CD4-positive, alpha-beta T cell (primary cell): ENCODE measurements at regions not wholly inside any gene's neighbourhood (a gene's known extent, or its start where the extent isn't known, plus 50 kb on each side); places are given as distances from the start of the nearest gene placed in this dataset.

Source experiments
- ATAC-seq: fragments of 200-7000 bp; cut with Tn5 transposase; one replicate; pipeline ENCODE4 v1.10.0; 2022; ENCODE audit warnings: mild to moderate bottlenecking; ENCODE audit not compliant: poor library complexity
- CTCF ChIA-PET: fragments of 350-600 bp; sonication (Branson Sonifier 250); formaldehyde crosslinking; loops from one replicate; lab custom pipeline; 2021; ENCODE audit warnings: antibody characterized with exemption, inconsistent platforms; lab: Charles Lee
- POLR2A ChIA-PET: fragments of 350-600 bp; sonication (Branson Sonifier 250); formaldehyde crosslinking; loops from one replicate; lab custom pipeline; 2021; ENCODE audit warnings: antibody characterized with exemption, inconsistent platforms; lab: Charles Lee
- DNase-seq, 14 experiments: peaks; one replicate each; pipeline ENCODE4 v3.0.0-alpha.2; 2013 to 2020; ENCODE audit warnings: mixed read lengths in 2 of 14
- H3K27ac ChIP-seq, 2 donors: one replicate each; pipeline versions ENCODE4 v1.5.1 to v1.7.0; 2013; ENCODE audit warnings: low read length in 2 of 2, low read depth in 1 of 2, mild to moderate bottlenecking in 1 of 2
- H3K27me3 ChIP-seq, 2 experiments: 1 replicate in 1 of 2; 2 replicates in 1 of 2; pipeline versions ENCODE4 v1.6.1 to v1.7.0; 2013; ENCODE audit warnings: low read length in 2 of 2, control low read depth in 1 of 2, mild to moderate bottlenecking in 1 of 2, moderate library complexity in 1 of 2; ENCODE audit not compliant: insufficient read depth in 2 of 2, control insufficient read depth in 1 of 2
- H3K36me3 ChIP-seq: one replicate; pipeline ENCODE4 v1.6.1; 2013; ENCODE audit warnings: low read length, control low read depth; ENCODE audit not compliant: insufficient read depth
- H3K4me1 ChIP-seq: one replicate; pipeline ENCODE4 v1.6.1; 2013; ENCODE audit warnings: low read length, control low read depth; ENCODE audit not compliant: insufficient read depth
- H3K4me3 ChIP-seq: one replicate; pipeline ENCODE4 v1.5.1; 2013; ENCODE audit warnings: mild to moderate bottlenecking, low read length, moderate library complexity
- H3K9me3 ChIP-seq, 2 experiments: 1 replicate in 1 of 2; 2 replicates in 1 of 2; pipeline versions ENCODE4 v1.6.1 to v1.7.0; 2013; ENCODE audit warnings: low read length in 2 of 2, mild to moderate bottlenecking in 2 of 2, control low read depth in 1 of 2, moderate library complexity in 1 of 2; ENCODE audit not compliant: control insufficient read depth in 1 of 2, insufficient read depth in 1 of 2
- H3K27ac Mint-ChIP-seq: one replicate; pipeline ENCODE4 v1.8.0; 2020; ENCODE audit warnings: mixed read lengths
- H3K27me3 Mint-ChIP-seq: one replicate; pipeline ENCODE4 v1.8.0; 2021; ENCODE audit warnings: mixed read lengths
- H3K36me3 Mint-ChIP-seq: one replicate; pipeline ENCODE4 v1.8.0; 2021; ENCODE audit warnings: low read depth, mixed read lengths
- H3K4me1 Mint-ChIP-seq: one replicate; pipeline ENCODE4 v1.8.0; 2021; ENCODE audit warnings: low read depth, mixed read lengths
- H3K4me3 Mint-ChIP-seq: one replicate; pipeline ENCODE4 v1.8.0; 2020; ENCODE audit warnings: mild to moderate bottlenecking, mixed read lengths
- H3K9me3 Mint-ChIP-seq: one replicate; pipeline ENCODE4 v1.8.0; 2020; ENCODE audit warnings: mixed read lengths
- intact Hi-C, 2 experiments: fragments of 100-400 bp; cut with DNase I in 1 of 2; cut with micrococcal nuclease in 1 of 2; formaldehyde crosslinking; loops; one replicate each; pipeline versions ENCODE4 v1.15.1 to v1.9.0; 2023 to 2025; cut with DNase I, micrococcal nuclease
- TF ChIP-seq, protein P1 (sequence below): fragments of 200-600 bp; IDR thresholded peaks from one replicate; pipeline ENCODE4 v1.8.0; 2022; ENCODE audit warnings: antibody characterized with exemption, mild to moderate bottlenecking

- Histone ChIP-seq H3K27me3 (no peaks in the 10 kb centered on the region), H3K27ac (no peak overlapping the region), H3K36me3 (no peaks in the 10 kb centered on the region), H3K4me1 (no peaks in the 10 kb centered on the region), H3K4me3 (no peak overlapping the region), H3K9me3 (peaks cover 0 to 11% of the 10 kb centered on the region in 2 experiments)
- no peak for DNase-seq
- Mint-ChIP-seq H3K27me3 (no peaks in the 10 kb centered on the region), H3K4me1 (no peaks in the 10 kb centered on the region), H3K9me3 (no peaks in the 10 kb centered on the region), H3K4me3 (no peak overlapping the region), H3K27ac (no peak overlapping the region), H3K36me3 (no peaks in the 10 kb centered on the region)
- TF ChIP-seq, protein P1, sequence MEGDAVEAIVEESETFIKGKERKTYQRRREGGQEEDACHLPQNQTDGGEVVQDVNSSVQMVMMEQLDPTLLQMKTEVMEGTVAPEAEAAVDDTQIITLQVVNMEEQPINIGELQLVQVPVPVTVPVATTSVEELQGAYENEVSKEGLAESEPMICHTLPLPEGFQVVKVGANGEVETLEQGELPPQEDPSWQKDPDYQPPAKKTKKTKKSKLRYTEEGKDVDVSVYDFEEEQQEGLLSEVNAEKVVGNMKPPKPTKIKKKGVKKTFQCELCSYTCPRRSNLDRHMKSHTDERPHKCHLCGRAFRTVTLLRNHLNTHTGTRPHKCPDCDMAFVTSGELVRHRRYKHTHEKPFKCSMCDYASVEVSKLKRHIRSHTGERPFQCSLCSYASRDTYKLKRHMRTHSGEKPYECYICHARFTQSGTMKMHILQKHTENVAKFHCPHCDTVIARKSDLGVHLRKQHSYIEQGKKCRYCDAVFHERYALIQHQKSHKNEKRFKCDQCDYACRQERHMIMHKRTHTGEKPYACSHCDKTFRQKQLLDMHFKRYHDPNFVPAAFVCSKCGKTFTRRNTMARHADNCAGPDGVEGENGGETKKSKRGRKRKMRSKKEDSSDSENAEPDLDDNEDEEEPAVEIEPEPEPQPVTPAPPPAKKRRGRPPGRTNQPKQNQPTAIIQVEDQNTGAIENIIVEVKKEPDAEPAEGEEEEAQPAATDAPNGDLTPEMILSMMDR = no peak
- ATAC-seq = no peak
- CTCF ChIA-PET = no interaction called here
- POLR2A ChIA-PET = no interaction called here
- intact Hi-C loops = no loop called here
These were observed 1118.2 kb downstream of the BRD1 start for GRCh38 chr22:48709453-48709852.

DNA sequence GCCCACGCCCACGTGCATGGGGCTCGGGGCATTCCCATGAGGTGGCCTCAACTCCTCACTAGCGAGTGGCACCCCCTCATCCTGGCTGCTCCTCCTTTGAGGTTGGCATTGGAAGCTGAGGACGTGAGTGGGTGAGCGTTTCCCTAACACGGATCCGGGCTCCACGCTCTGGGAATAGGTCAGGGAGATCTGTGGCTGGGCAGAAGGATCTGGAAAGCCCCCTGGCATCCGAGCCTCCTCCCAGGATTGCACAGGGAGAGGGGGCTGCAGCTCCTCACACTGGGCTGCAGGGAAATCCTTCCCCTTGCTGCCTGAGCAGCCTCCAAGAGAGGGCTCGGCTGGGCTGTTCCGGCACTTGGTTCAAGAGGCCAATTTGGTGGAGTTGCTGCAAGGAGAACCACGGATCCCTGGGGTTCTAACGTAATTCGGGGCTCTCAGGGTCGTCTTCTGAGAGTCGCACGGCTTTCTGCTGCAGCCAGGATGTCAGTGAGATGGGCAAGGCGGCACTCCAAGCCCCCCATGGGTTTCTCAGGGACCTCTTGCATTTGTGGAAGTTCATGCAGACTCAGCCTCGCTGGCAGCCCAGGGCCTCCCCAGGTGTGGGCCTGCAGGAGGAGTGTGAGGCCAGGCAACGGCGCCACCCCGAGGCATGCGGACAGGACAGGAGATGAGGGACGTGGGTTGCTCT is 1119.0 kb downstream of the BRD1 start:
- ChIA-PET CTCF (no interaction called here), POLR2A (no interaction called here)
- intact Hi-C loops = no loop called here
- H3K4me3 ChIP-seq = no peak overlapping the region
- ATAC-seq (no peak), DNase-seq (no peak)
- Mint-ChIP-seq H3K4me1 (no peaks in the 10 kb centered on the region), H3K9me3 (no peaks in the 10 kb centered on the region), H3K4me3 (no peak overlapping the region), H3K27ac (no peak overlapping the region), H3K27me3 (no peaks in the 10 kb centered on the region), H3K36me3 (no peaks in the 10 kb centered on the region)
- H3K27me3 ChIP-seq = no peaks in the 10 kb centered on the region
- no peak overlapping the region for H3K27ac ChIP-seq
- TF ChIP-seq, protein P1 = no peak
- no peaks in the 10 kb centered on the region for H3K4me1 ChIP-seq
- peaks cover 0 to 4% of the 10 kb centered on the region in 2 experiments for H3K9me3 ChIP-seq
- no peaks in the 10 kb centered on the region for H3K36me3 ChIP-seq

- Histone ChIP-seq H3K27me3 (no peaks in the 10 kb centered on the region), H3K36me3 (no peaks in the 10 kb centered on the region), H3K9me3 (peaks cover 0 to 3% of the 10 kb centered on the region in 2 experiments), H3K4me3 (no peak overlapping the region), H3K4me1 (no peaks in the 10 kb centered on the region), H3K27ac (no peak overlapping the region)
- intact Hi-C loops = no loop called here
- no peak for ATAC-seq
- DNase-seq = no peak
- Mint-ChIP-seq H3K27me3 (no peaks in the 10 kb centered on the region), H3K4me3 (no peak overlapping the region), H3K9me3 (no peaks in the 10 kb centered on the region), H3K4me1 (no peaks in the 10 kb centered on the region), H3K27ac (no peak overlapping the region), H3K36me3 (no peaks in the 10 kb centered on the region)
- ChIA-PET CTCF (no interaction called here), POLR2A (no interaction called here)
- TF ChIP-seq, protein P1 = no peak
These were observed 1119.7 kb downstream of the BRD1 start for GRCh38 chr22:48707763-48708557.
